Muscle of arm (tissue), 1 donor: ENCODE measurements at regions not wholly inside any gene's neighbourhood (a gene's known extent, or its start where the extent isn't known, plus 50 kb on each side); places are given as distances from the start of the nearest gene placed in this dataset.

ENCODE experiments used
- DNase-seq: peaks from one replicate; pipeline ENCODE4 v3.0.0-alpha.2; 2013

GRCh38 chr1:188846468-188846867, 1631.2 kb downstream of the BRINP3 start:
- no peak for DNase-seq

- no peak for DNase-seq
These were observed 1620.1 kb downstream of the BRINP3 start for GRCh38 chr1:188857526-188858087.

- DNase-seq: no peak
These were observed 1610.0 kb downstream of the BRINP3 start for GRCh38 chr1:188867614-188868013.

GRCh38 chr1:188871164-188871563, 1606.5 kb downstream of the BRINP3 start:
- DNase-seq: no peak

DNA sequence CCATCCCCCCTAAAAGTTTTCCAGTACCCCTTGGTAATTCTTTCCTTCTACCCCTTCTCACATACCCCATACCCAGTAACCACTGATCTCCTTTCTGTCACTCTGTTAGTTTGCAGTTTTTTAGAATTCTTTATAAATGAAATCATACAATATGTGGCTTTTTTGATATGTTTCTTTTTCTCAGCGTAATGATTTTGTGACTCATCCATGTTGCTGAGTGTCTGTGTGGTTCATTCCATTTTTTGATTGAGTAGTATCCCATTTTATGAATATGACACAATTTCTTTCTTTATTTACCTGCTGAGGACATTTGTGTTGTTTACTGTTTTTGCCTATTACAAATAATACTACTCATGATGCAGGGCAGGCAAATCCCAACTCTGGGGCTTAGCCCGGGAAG, 1605.3 kb downstream of the BRINP3 start:
- no peak for DNase-seq

GRCh38 chr1:188877668-188878067, 1600.0 kb downstream of the BRINP3 start:
- DNase-seq: no peak

- DNase-seq: no peak
These were observed 1589.3 kb downstream of the BRINP3 start for GRCh38 chr1:188888386-188888785.

DNA sequence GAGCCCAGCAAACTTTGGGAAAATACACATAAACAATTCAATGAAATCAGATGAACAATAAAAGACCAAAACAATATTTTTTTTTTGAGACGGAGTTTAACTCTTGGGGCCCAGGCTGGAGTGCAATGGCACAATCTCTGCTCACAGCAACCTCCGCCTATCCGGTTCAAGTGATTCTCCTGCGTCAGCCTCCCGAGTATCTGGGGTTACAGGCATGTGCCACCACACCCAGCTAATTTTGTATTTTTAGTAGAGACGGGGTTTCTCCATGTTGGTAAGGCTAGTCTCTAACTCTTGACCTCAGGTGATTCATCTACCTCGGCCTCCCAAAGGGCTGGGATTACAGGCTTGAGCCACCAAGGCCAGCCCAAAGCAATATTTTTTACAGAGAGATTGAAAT, 1588.5 kb downstream of the BRINP3 start:
- no peak for DNase-seq

- DNase-seq: no peak
These were observed 1585.7 kb downstream of the BRINP3 start for GRCh38 chr1:188891958-188892357.

DNA sequence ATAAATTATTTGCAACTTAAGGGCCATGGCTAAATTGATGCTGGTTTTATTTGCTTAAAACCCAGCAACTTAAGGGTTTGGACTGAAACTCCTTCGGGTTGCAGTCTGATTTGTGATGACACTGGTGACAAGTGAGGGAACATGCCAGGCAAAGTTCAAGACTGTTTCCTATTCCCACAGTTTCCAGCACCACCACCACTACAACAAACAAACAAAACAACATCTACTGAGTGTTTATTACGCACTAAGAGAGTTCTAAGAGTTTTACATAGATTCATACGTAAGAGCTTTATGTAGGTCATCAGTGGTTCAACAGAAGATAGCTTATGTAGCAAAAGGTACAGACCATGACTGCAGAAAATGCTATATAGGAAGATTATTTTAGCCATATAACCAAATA, 1582.1 kb downstream of the BRINP3 start:
- no peak for DNase-seq

GRCh38 chr1:188903241-188903640, 1574.4 kb downstream of the BRINP3 start:
- no peak for DNase-seq

DNA sequence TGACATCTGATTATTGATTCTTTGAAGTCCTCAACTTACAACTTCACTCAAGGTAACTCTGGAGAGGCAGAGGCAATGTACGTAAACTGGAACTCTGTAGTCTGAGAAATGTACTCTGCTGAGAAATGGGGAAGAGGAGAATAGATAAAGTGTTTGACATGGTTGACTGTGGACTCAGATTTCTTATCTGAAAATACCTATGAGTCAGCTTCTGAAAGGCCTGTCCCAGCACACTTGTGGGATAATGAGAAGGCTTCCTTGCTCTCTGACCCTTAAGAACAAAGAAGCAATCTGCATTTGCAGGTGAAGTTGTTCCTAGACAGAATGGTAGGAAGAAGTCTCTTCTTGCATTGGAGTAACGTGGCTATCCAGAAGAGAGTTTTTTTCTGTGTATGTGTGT, 1573.5 kb downstream of the BRINP3 start:
- DNase-seq: no peak

GRCh38 chr1:188906921-188907641, 1570.6 kb downstream of the BRINP3 start:
- no peak for DNase-seq

DNA sequence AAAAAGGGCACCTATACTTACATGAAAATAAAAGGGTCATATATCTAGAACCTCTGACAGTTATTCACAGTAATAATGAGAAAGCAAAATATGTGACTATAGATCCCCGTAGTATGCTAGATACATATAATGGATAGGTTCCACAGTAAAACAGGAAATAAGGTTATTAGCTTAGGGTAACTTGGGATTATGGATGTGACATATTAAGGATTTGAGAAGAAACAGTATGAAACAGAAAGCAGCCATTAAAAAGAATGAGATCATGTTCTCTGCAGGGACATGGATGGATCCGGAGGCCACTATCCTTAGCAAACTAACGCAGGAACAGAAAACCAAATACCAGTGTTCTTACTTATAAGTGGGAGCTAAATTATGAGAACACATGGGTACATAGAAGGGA, 1547.3 kb downstream of the BRINP3 start:
- no peak for DNase-seq

- no peak for DNase-seq
These were observed 1546.2 kb downstream of the BRINP3 start for GRCh38 chr1:188931506-188931905.

GRCh38 chr1:188937965-188938551, 1539.6 kb downstream of the BRINP3 start:
- no peak for DNase-seq

DNA sequence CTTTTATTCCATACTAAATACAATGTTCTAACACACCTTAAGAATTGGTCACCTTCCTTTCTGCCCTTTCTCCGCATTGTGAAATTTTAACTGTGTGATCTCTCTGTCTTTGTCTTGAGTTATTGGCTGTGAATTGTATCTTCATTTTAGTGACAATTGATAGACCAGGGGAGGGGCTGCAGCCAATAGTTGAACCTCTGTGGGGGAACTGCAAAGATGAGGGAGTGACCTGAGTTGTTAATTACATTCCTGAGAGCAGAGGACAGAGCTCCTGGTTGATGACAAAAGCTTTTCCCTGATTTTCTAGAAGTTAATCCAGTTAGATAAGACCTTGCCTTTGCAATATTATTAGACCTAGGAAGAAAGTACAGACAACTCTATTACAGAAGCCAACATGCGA, 1535.7 kb downstream of the BRINP3 start:
- DNase-seq: no peak

- no peak for DNase-seq
These were observed 1528.0 kb downstream of the BRINP3 start for GRCh38 chr1:188949701-188950100.

DNA sequence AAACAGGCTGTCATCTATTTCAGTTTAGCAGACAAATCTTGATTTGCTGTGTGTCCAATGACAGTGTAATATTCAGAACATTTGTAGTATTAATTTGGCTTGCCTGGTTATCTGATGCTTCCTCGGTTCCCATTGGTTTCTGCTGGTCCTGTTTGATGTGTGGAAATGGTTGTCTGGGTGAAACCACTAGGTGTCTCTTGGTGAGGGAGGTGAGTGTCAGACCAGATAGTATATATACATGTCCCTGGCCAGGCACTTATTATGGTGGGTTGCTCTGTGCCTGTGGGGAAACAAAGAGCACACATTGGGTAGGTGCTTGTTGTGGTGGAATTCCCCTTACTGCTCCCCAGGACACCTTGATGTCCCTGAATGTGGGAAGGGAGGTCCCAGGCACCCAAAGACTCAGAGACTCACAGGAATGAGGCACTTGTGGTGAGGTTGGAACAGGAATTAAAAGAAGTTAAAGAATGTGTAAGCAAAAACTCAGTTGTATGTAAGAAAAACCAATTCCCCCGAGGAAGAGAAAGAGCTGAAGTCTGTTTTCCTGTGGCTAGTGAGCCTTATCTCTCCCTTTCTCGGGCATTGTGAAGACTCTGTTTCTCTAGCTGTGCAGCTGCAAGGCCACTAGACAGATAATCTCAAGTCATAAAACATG, 1519.1 kb downstream of the BRINP3 start:
- no peak for DNase-seq

DNA sequence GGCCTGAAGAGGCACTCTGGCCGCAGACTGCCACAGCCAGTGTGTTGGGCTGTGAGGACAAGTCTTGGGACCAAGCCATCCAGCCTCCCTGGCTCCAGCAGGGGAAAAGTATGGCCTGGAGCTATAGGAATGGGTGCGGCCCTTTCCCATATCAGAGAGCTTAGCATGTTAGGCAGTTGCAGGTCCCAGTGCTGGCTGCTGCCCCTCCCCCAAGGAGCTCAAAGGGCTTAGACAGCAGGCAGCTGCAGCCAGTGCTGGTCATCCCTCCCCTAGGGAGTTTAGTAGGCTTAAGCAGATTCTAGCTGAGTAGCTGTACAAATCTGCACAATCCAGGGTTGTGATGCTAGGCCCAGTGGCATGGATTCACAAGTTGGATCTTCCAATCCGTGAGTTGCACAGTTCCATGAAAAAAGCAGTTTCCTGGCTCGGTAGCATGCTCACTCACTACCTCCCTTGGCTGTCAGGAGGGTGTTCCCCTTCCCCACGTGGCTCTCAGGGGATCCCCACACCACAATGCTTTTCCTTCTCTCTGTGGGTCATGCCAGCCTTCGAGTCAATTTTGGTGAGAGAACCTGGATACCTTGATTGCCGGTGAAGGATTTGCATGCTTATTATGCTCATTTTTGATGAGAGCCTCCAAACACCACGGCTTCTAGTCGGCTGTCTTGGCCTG, 1490.8 kb downstream of the BRINP3 start:
- DNase-seq: no peak

DNA sequence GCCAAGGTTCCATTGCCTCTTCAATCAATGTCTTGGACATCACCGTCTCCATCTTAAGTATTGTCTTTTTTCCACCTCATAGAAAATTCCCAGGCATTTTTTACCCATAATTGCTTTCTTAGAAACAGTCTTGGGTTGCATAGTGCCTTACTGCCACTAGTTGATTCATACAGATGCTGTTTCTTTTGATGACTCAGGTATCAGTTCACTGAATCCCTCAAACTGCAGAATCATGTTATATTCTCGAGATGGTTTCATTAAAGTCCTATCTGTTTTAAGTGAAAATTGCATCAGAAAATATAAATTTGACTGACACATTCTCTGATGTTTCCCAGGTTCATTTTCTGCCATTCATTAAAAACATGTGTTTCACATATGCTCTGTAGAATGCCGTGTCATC, 1489.1 kb downstream of the BRINP3 start:
- no peak for DNase-seq

GRCh38 chr1:188991221-188991930, 1486.3 kb downstream of the BRINP3 start:
- no peak for DNase-seq
